Astrocyte (in vitro differentiated cells and primary cell): ENCODE measurements at regions not wholly inside any gene's neighbourhood (a gene's known extent, or its start where the extent isn't known, plus 50 kb on each side); places are given as distances from the start of the nearest gene placed in this dataset.

Experiments
- DNase-seq: peaks from one replicate; pipeline ENCODE4 v3.0.0-alpha.2; 2010; ENCODE audit warnings: low read depth
- FAIRE-seq: peaks from 2 replicates; lab custom pipeline; 2011; peaks lifted over from hg19 to GRCh38; lab: Jason Lieb, UNC
- H2AFZ ChIP-seq: 2 replicates; pipeline ENCODE4 v1.6.0; 2012; ENCODE audit warnings: low read depth, low read length, inconsistent platforms
- H3K27ac ChIP-seq: 2 replicates; pipeline ENCODE4 v1.5.1; 2011; ENCODE audit warnings: low read depth, low read length, inconsistent platforms
- H3K27me3 ChIP-seq: 2 replicates; pipeline ENCODE4 v1.6.0; 2011; ENCODE audit warnings: low read length, inconsistent platforms; ENCODE audit not compliant: insufficient read depth
- H3K36me3 ChIP-seq: 2 replicates; pipeline ENCODE4 v1.5.1; 2011; ENCODE audit warnings: low read length, inconsistent platforms; ENCODE audit not compliant: insufficient read depth
- H3K4me1 ChIP-seq: 2 replicates; pipeline ENCODE4 v1.5.1; 2011; ENCODE audit warnings: low read length, inconsistent platforms; ENCODE audit not compliant: insufficient read depth
- H3K4me2 ChIP-seq: 2 replicates; pipeline ENCODE4 v1.6.0; 2012; ENCODE audit warnings: low read length, inconsistent platforms
- H3K4me3 ChIP-seq: 2 replicates; pipeline ENCODE4 v1.5.1; 2011; ENCODE audit warnings: low read depth, mild to moderate bottlenecking, low read length, inconsistent platforms; ENCODE audit not compliant: insufficient read depth
- H3K79me2 ChIP-seq: 2 replicates; pipeline ENCODE4 v1.6.0; 2012; ENCODE audit warnings: mild to moderate bottlenecking, low read length, inconsistent platforms; ENCODE audit not compliant: insufficient read depth
- H3K9ac ChIP-seq: 2 replicates; pipeline ENCODE4 v1.6.0; 2012; ENCODE audit warnings: mild to moderate bottlenecking, low read length, inconsistent platforms
- H3K9me3 ChIP-seq: 2 replicates; pipeline ENCODE4 v1.5.1; 2012; ENCODE audit warnings: low read depth, mild to moderate bottlenecking, low read length, inconsistent platforms; ENCODE audit not compliant: insufficient read depth
- H4K20me1 ChIP-seq: 2 replicates; pipeline ENCODE4 v1.6.0; 2012; ENCODE audit warnings: low read length, inconsistent platforms; ENCODE audit not compliant: insufficient read depth
- H3K27ac Mint-ChIP-seq: one replicate; pipeline ENCODE4 v1.8.0; 2021; ENCODE audit warnings: mild to moderate bottlenecking, mixed read lengths; ENCODE audit not compliant: unreplicated experiment
- H3K27me3 Mint-ChIP-seq: one replicate; pipeline ENCODE4 v1.8.0; 2021; ENCODE audit warnings: low read depth, mixed read lengths; ENCODE audit not compliant: unreplicated experiment
- H3K36me3 Mint-ChIP-seq: one replicate; pipeline ENCODE4 v1.8.0; 2021; ENCODE audit warnings: low read depth, mixed read lengths; ENCODE audit not compliant: unreplicated experiment
- H3K4me1 Mint-ChIP-seq: one replicate; pipeline ENCODE4 v1.8.0; 2021; ENCODE audit warnings: low read depth, mixed read lengths; ENCODE audit not compliant: unreplicated experiment
- H3K4me3 Mint-ChIP-seq: one replicate; pipeline ENCODE4 v1.8.0; 2021; ENCODE audit warnings: mild to moderate bottlenecking, moderate library complexity, mixed read lengths; ENCODE audit not compliant: unreplicated experiment
- H3K9me3 Mint-ChIP-seq: one replicate; pipeline ENCODE4 v1.8.0; 2021; ENCODE audit warnings: mild to moderate bottlenecking, mixed read lengths; ENCODE audit not compliant: unreplicated experiment
- CTCF ChIP-seq: IDR thresholded peaks from 2 replicates; pipeline ENCODE4 v1.5.1; 2011; ENCODE audit warnings: low read depth, mild to moderate bottlenecking, inconsistent platforms, low read length, moderate library complexity; ENCODE audit not compliant: insufficient read depth
- EZH2 ChIP-seq: IDR thresholded peaks from 2 replicates; pipeline ENCODE4 v1.6.1; 2012; ENCODE audit warnings: mild to moderate bottlenecking, low read length, inconsistent platforms; ENCODE audit not compliant: insufficient read depth

DNA sequence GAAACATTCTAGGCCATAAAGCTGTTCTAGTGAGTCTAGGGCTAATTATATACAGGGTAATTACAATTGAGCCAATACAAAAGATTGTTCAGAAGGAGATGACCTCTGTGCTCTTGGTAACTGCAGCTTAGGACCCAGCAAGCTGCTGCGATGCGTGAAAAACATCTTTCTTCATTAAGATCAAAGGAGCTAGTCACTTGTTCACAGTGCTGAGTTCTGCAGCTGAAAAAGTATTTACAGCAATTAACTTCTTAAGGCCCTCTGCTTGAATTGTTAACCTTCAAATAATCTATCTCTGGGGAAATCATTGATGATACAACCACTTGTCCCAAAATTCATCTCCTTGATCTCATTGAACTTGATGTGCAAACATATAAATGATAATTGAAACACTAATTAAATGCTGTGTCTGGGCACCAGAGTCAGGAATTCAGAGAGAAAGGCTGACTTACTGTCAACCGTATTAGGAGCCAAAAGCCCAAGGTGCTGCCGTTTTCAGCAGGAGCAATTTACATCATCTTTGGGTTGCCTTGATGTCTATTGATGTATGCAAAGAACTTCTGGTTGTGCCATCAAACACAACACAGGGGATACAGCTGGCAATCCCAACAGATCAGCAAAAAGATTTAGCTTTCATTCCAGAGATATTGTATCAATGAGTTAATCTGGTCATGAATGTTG lies 213.0 kb downstream of the NECTIN3 start:
- no peak overlapping the region for H2AFZ ChIP-seq
- TF ChIP-seq EZH2 (no peak), CTCF (no peak)
- peaks cover 2% of the 10 kb centered on the region for H3K4me1 Mint-ChIP-seq
- H3K4me3 Mint-ChIP-seq: no peak overlapping the region
- H3K4me1 ChIP-seq: no peaks in the 10 kb centered on the region
- no peaks in the 10 kb centered on the region for H3K9me3 Mint-ChIP-seq
- no peak for DNase-seq
- no peaks in the 10 kb centered on the region for H3K36me3 ChIP-seq
- FAIRE-seq: no peak
- H3K27me3 ChIP-seq: no peaks in the 10 kb centered on the region
- no peaks in the 10 kb centered on the region for H3K27me3 Mint-ChIP-seq
- no peaks in the 10 kb centered on the region for H3K79me2 ChIP-seq
- no peaks in the 10 kb centered on the region for H3K9me3 ChIP-seq
- no peak overlapping the region for H3K27ac Mint-ChIP-seq
- H3K4me3 ChIP-seq: no peak overlapping the region
- H3K9ac ChIP-seq: no peak overlapping the region
- H3K27ac ChIP-seq: no peak overlapping the region
- H4K20me1 ChIP-seq: no peaks in the 10 kb centered on the region
- no peaks in the 10 kb centered on the region for H3K36me3 Mint-ChIP-seq
- no peak overlapping the region for H3K4me2 ChIP-seq

- Histone ChIP-seq H3K27ac (no peak overlapping the region), H3K27me3 (no peaks in the 10 kb centered on the region), H4K20me1 (no peaks in the 10 kb centered on the region), H3K9me3 (no peaks in the 10 kb centered on the region), H3K4me3 (no peak overlapping the region), H3K36me3 (no peaks in the 10 kb centered on the region), H3K79me2 (no peaks in the 10 kb centered on the region), H3K4me1 (no peaks in the 10 kb centered on the region), H2AFZ (no peak overlapping the region), H3K4me2 (no peak overlapping the region), H3K9ac (no peak overlapping the region)
- Mint-ChIP-seq H3K27ac (no peak overlapping the region), H3K4me1 (peaks cover 2% of the 10 kb centered on the region), H3K36me3 (no peaks in the 10 kb centered on the region), H3K4me3 (no peak overlapping the region), H3K27me3 (no peaks in the 10 kb centered on the region), H3K9me3 (no peaks in the 10 kb centered on the region)
- TF ChIP-seq EZH2 (no peak), CTCF (no peak)
- DNase-seq: no peak
- FAIRE-seq: peak; percentile 5
Measured at GRCh38 chr3:111285184-111285538, 213.5 kb downstream of the NECTIN3 start.

DNA sequence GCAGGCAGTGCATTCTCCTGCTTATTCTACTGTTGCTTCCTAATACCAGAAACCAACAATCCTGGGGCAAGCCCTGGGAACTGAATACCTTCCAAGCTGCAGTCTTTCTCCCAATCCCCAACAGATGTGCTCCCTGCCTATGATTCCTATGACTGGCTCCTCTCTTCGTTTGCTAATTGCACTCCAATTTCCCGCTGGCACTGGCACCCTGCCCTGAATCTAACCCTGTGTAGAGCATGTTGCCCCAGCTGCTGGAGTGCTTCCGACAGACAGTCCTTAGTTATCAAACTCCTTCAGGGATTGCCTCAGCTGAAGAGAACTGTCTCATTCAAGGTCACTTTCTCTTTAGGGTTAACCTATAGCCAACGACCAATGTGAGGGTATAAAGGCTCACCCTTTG lies 214.1 kb downstream of the NECTIN3 start:
- FAIRE-seq (no peak), DNase-seq (no peak)
- peaks cover 2% of the 10 kb centered on the region for H3K4me1 Mint-ChIP-seq
- Histone ChIP-seq H3K9me3 (no peaks in the 10 kb centered on the region), H3K4me1 (no peaks in the 10 kb centered on the region), H3K27ac (no peak overlapping the region), H3K4me2 (no peak overlapping the region), H3K79me2 (no peaks in the 10 kb centered on the region), H3K4me3 (no peak overlapping the region), H4K20me1 (no peaks in the 10 kb centered on the region), H2AFZ (no peak overlapping the region), H3K9ac (no peak overlapping the region), H3K36me3 (no peaks in the 10 kb centered on the region), H3K27me3 (no peaks in the 10 kb centered on the region)
- no peaks in the 10 kb centered on the region for H3K36me3 Mint-ChIP-seq
- H3K4me3 Mint-ChIP-seq: no peak overlapping the region
- TF ChIP-seq EZH2 (no peak), CTCF (no peak)
- H3K27ac Mint-ChIP-seq: no peak overlapping the region
- H3K9me3 Mint-ChIP-seq: no peaks in the 10 kb centered on the region
- H3K27me3 Mint-ChIP-seq: no peaks in the 10 kb centered on the region
